ENCODE measurements at regions not wholly inside any gene's neighbourhood (a gene's known extent, or its start where the extent isn't known, plus 50 kb on each side); places are given as distances from the start of the nearest gene placed in this dataset.
"Not testable (repeated sequence)": the region's sequence is repeated elsewhere in the genome, so short reads cannot be mapped to it uniquely, and the experiment has no call there.

- H3K9me3 ChIP-seq (ENCODE audit: low read depth, low read length); H3K4me3 ChIP-seq (ENCODE audit: low read length); H3K4me1 ChIP-seq (ENCODE audit: insufficient read depth, low read length); H3K27me3 ChIP-seq (ENCODE audit: insufficient read depth, low read length): not testable (repeated sequence)
Observed at GRCh38 chr20:48374031-48374907, 453.5 kb downstream of the PREX1 start.

GRCh38 chr20:48373555-48373934 lies 454.3 kb downstream of the PREX1 start:
- no peak overlapping the region for H3K4me3 ChIP-seq (ENCODE audit: low read length)
- H3K27me3 ChIP-seq (ENCODE audit: insufficient read depth, low read length): no peaks in the 10 kb centered on the region
- no peaks in the 10 kb centered on the region for H3K9me3 ChIP-seq (ENCODE audit: low read depth, low read length)
- no peaks in the 10 kb centered on the region for H3K4me1 ChIP-seq (ENCODE audit: insufficient read depth, low read length)

GRCh38 chr20:48372851-48373554 lies 454.8 kb downstream of the PREX1 start:
- not testable (repeated sequence) for H3K27me3 ChIP-seq (ENCODE audit: insufficient read depth, low read length); H3K4me1 ChIP-seq (ENCODE audit: insufficient read depth, low read length); H3K4me3 ChIP-seq (ENCODE audit: low read length); H3K9me3 ChIP-seq (ENCODE audit: low read depth, low read length)

- Histone ChIP-seq H3K27me3 (ENCODE audit: insufficient read depth, low read length) (no peaks in the 10 kb centered on the region), H3K9me3 (ENCODE audit: low read depth, low read length) (no peaks in the 10 kb centered on the region), H3K4me1 (ENCODE audit: insufficient read depth, low read length) (no peaks in the 10 kb centered on the region), H3K4me3 (ENCODE audit: low read length) (no peak overlapping the region)
Observed at GRCh38 chr20:48371211-48371610, 456.6 kb downstream of the PREX1 start.

GRCh38 chr20:48368580-48369021 lies 459.2 kb downstream of the PREX1 start:
- not testable (repeated sequence) for H3K27me3 ChIP-seq (ENCODE audit: insufficient read depth, low read length); H3K4me3 ChIP-seq (ENCODE audit: low read length); H3K4me1 ChIP-seq (ENCODE audit: insufficient read depth, low read length); H3K9me3 ChIP-seq (ENCODE audit: low read depth, low read length)

- not testable (repeated sequence) for H3K27me3 ChIP-seq (ENCODE audit: insufficient read depth, low read length); H3K4me1 ChIP-seq (ENCODE audit: insufficient read depth, low read length); H3K4me3 ChIP-seq (ENCODE audit: low read length); H3K9me3 ChIP-seq (ENCODE audit: low read depth, low read length)
Observed at GRCh38 chr20:48367541-48368358, 460.0 kb downstream of the PREX1 start.

- Histone ChIP-seq H3K9me3 (ENCODE audit: low read depth, low read length) (no peaks in the 10 kb centered on the region), H3K27me3 (ENCODE audit: insufficient read depth, low read length) (no peaks in the 10 kb centered on the region), H3K4me3 (ENCODE audit: low read length) (no peak overlapping the region), H3K4me1 (ENCODE audit: insufficient read depth, low read length) (no peaks in the 10 kb centered on the region)
Observed at GRCh38 chr20:48366230-48366629, 461.6 kb downstream of the PREX1 start.

GRCh38 chr20:48364688-48365421 lies 462.9 kb downstream of the PREX1 start:
- no peaks in the 10 kb centered on the region for H3K9me3 ChIP-seq (ENCODE audit: low read depth, low read length)
- H3K4me3 ChIP-seq (ENCODE audit: low read length): no peak overlapping the region
- H3K27me3 ChIP-seq (ENCODE audit: insufficient read depth, low read length): no peaks in the 10 kb centered on the region
- no peaks in the 10 kb centered on the region for H3K4me1 ChIP-seq (ENCODE audit: insufficient read depth, low read length)

- H3K4me3 ChIP-seq (ENCODE audit: low read length): no peak overlapping the region
- no peaks in the 10 kb centered on the region for H3K9me3 ChIP-seq (ENCODE audit: low read depth, low read length)
- no peaks in the 10 kb centered on the region for H3K27me3 ChIP-seq (ENCODE audit: insufficient read depth, low read length)
- H3K4me1 ChIP-seq (ENCODE audit: insufficient read depth, low read length): no peaks in the 10 kb centered on the region
Observed at GRCh38 chr20:48364055-48364454, 463.7 kb downstream of the PREX1 start.

GRCh38 chr20:48360342-48360975 lies 467.3 kb downstream of the PREX1 start:
- Histone ChIP-seq H3K27me3 (ENCODE audit: insufficient read depth, low read length) (no peaks in the 10 kb centered on the region), H3K9me3 (ENCODE audit: low read depth, low read length) (no peaks in the 10 kb centered on the region), H3K4me3 (ENCODE audit: low read length) (no peak overlapping the region), H3K4me1 (ENCODE audit: insufficient read depth, low read length) (no peaks in the 10 kb centered on the region)

GRCh38 chr20:48359692-48360341 lies 468.0 kb downstream of the PREX1 start:
- no peaks in the 10 kb centered on the region for H3K4me1 ChIP-seq (ENCODE audit: insufficient read depth, low read length)
- H3K4me3 ChIP-seq (ENCODE audit: low read length): no peak overlapping the region
- H3K27me3 ChIP-seq (ENCODE audit: insufficient read depth, low read length): no peaks in the 10 kb centered on the region
- H3K9me3 ChIP-seq (ENCODE audit: low read depth, low read length): no peaks in the 10 kb centered on the region

GRCh38 chr20:48359055-48359390 lies 468.8 kb downstream of the PREX1 start:
- not testable (repeated sequence) for H3K9me3 ChIP-seq (ENCODE audit: low read depth, low read length); H3K4me3 ChIP-seq (ENCODE audit: low read length); H3K4me1 ChIP-seq (ENCODE audit: insufficient read depth, low read length); H3K27me3 ChIP-seq (ENCODE audit: insufficient read depth, low read length)

GRCh38 chr20:48358176-48359054 lies 469.4 kb downstream of the PREX1 start:
- Histone ChIP-seq H3K27me3 (ENCODE audit: insufficient read depth, low read length) (no peaks in the 10 kb centered on the region), H3K4me3 (ENCODE audit: low read length) (no peak overlapping the region), H3K4me1 (ENCODE audit: insufficient read depth, low read length) (no peaks in the 10 kb centered on the region)

More at GRCh38 chr20:48358176-48359054, 469.4 kb downstream of the PREX1 start:
- H3K9me3 ChIP-seq (ENCODE audit: low read depth, low read length): no peaks in the 10 kb centered on the region
